Erythroblast (primary cell): ENCODE measurements at regions not wholly inside any gene's neighbourhood (a gene's known extent, or its start where the extent isn't known, plus 50 kb on each side); places are given as distances from the start of the nearest gene placed in this dataset.

ENCODE experiments used
- DNase-seq, 2 experiments: peaks; one replicate each; lab custom pipeline; 2025; lab: John Stamatoyannopoulos, UW
- GATA1 ChIP-seq: IDR thresholded peaks from 2 replicates; pipeline ENCODE4 v1.6.1; 2011; ENCODE audit warnings: low read depth, mild to moderate bottlenecking, control low read depth, low read length, moderate library complexity
- POLR2A ChIP-seq: IDR thresholded peaks from 2 replicates; pipeline ENCODE4 v1.6.1; 2011; ENCODE audit warnings: mild to moderate bottlenecking, low read length

GRCh38 chr9:78543353-78543752 lies 246.4 kb downstream of the PSAT1 start:
- no peak for DNase-seq
- no peak for TF ChIP-seq GATA1
- no peak for TF ChIP-seq POLR2A

GRCh38 chr9:78544230-78544629 lies 247.3 kb downstream of the PSAT1 start:
- no peak for DNase-seq
- TF ChIP-seq POLR2A = no peak
- TF ChIP-seq GATA1 = no peak

- DNase-seq = no peak
- TF ChIP-seq POLR2A = no peak
- TF ChIP-seq GATA1 = no peak
Measured at GRCh38 chr9:78547831-78548230, 250.9 kb downstream of the PSAT1 start.

GRCh38 chr9:78548670-78549069 lies 251.7 kb downstream of the PSAT1 start:
- no peak for DNase-seq
- TF ChIP-seq GATA1 (no peak), POLR2A (no peak)

GRCh38 chr9:78549711-78550110 lies 252.8 kb downstream of the PSAT1 start:
- no peak for DNase-seq
- TF ChIP-seq POLR2A (no peak), GATA1 (no peak)

GRCh38 chr9:78552802-78553201 lies 255.9 kb downstream of the PSAT1 start:
- TF ChIP-seq GATA1 (no peak), POLR2A (no peak)

GRCh38 chr9:78557540-78557939 lies 260.6 kb downstream of the PSAT1 start:
- TF ChIP-seq GATA1 (no peak), POLR2A (no peak)
- DNase-seq = no peak

More at GRCh38 chr9:78552802-78553201, 255.9 kb downstream of the PSAT1 start:
- DNase-seq = no peak

GRCh38 chr9:78559449-78559885 lies 262.5 kb downstream of the PSAT1 start:
- no peak for DNase-seq
- no peak for TF ChIP-seq POLR2A
- no peak for TF ChIP-seq GATA1

GRCh38 chr9:78562021-78562420 lies 265.1 kb downstream of the PSAT1 start:
- no peak for DNase-seq
- no peak for TF ChIP-seq POLR2A
- no peak for TF ChIP-seq GATA1

- DNase-seq = no peak
- TF ChIP-seq GATA1 (no peak), POLR2A (no peak)
Measured at GRCh38 chr9:78563269-78563668, 266.3 kb downstream of the PSAT1 start.

GRCh38 chr9:78565481-78565880 lies 268.6 kb downstream of the PSAT1 start:
- no peak for DNase-seq
- no peak for TF ChIP-seq POLR2A
- no peak for TF ChIP-seq GATA1

GRCh38 chr9:78566521-78566920 lies 269.6 kb downstream of the PSAT1 start:
- no peak for DNase-seq
- TF ChIP-seq POLR2A = no peak
- no peak for TF ChIP-seq GATA1

- DNase-seq = no peak
- TF ChIP-seq GATA1 (no peak), POLR2A (no peak)
Measured at GRCh38 chr9:78566948-78567675, 270.2 kb downstream of the PSAT1 start.

GRCh38 chr9:78567693-78568092 lies 270.8 kb downstream of the PSAT1 start:
- DNase-seq = no peak

GRCh38 chr9:78568774-78569173 lies 271.8 kb downstream of the PSAT1 start:
- TF ChIP-seq GATA1 (no peak), POLR2A (no peak)

More at GRCh38 chr9:78567693-78568092, 270.8 kb downstream of the PSAT1 start:
- no peak for TF ChIP-seq POLR2A
- TF ChIP-seq GATA1 = no peak

More at GRCh38 chr9:78568774-78569173, 271.8 kb downstream of the PSAT1 start:
- no peak for DNase-seq
